IMR-90 (cell line): ENCODE measurements at regions not wholly inside any gene's neighbourhood (a gene's known extent, or its start where the extent isn't known, plus 50 kb on each side); places are given as distances from the start of the nearest gene placed in this dataset.
A peak's percentile ranks its signal among the peaks of the same experiment; 100 is the strongest.

ENCODE experiments used
- ATAC-seq: fragments of 200-7000 bp; cut with Tn5 transposase; 2 replicates; pipeline ENCODE4 v1.9.1; 2020; ENCODE audit warnings: low read depth, mild to moderate bottlenecking, moderate library complexity
- BruUV-seq: library from RNA; stranded (reverse); fragments of 400-500 nt; replicated peaks from 2 replicates; lab custom pipeline; 2021; lab: Mats Ljungman, UMichigan
- CTCF ChIA-PET: fragments of 300-600 bp; formaldehyde crosslinking; extraction: SDS; loops from one replicate; lab custom pipeline; 2021; ENCODE audit warnings: antibody characterized with exemption; lab: Yijun Ruan, JAX
- POLR2A ChIA-PET: fragments of 300-600 bp; sonication (Branson Sonifier 250); formaldehyde crosslinking; loops from one replicate; lab custom pipeline; 2022; ENCODE audit warnings: antibody characterized with exemption; ENCODE audit not compliant: unreplicated experiment; lab: Charles Lee
- DNase-seq: peaks from one replicate; pipeline ENCODE4 v3.0.0; 2013
- H2AFZ ChIP-seq: replicated peaks from 2 replicates; pipeline ENCODE3; 2013; ENCODE audit warnings: low read length, mild to moderate bottlenecking; ENCODE audit not compliant: poor library complexity
- H2AK5ac ChIP-seq: 2 replicates; pipeline ENCODE4 v1.6.1; 2013; ENCODE audit warnings: low read depth, low read length, inconsistent platforms
- H2AK9ac ChIP-seq: replicated peaks from 2 replicates; pipeline ENCODE3; 2013; ENCODE audit warnings: mild to moderate bottlenecking, low read depth, low read length, moderate library complexity; ENCODE audit not compliant: poor library complexity
- H2BK120ac ChIP-seq: 2 replicates; pipeline ENCODE4 v1.6.1; 2013; ENCODE audit warnings: low read depth, low read length, inconsistent platforms
- H2BK15ac ChIP-seq: 3 replicates; pipeline ENCODE4 v1.6.1; 2013; ENCODE audit warnings: low read depth, low read length, inconsistent platforms
- H2BK20ac ChIP-seq: 2 replicates; pipeline ENCODE4 v1.6.1; 2013; ENCODE audit warnings: low read depth, mild to moderate bottlenecking, inconsistent platforms, low read length, moderate library complexity
- H2BK5ac ChIP-seq: 2 replicates; pipeline ENCODE4 v1.6.1; 2013; ENCODE audit warnings: mild to moderate bottlenecking, low read depth, low read length, inconsistent platforms; ENCODE audit not compliant: poor library complexity, severe bottlenecking
- H3K14ac ChIP-seq: replicated peaks from 2 replicates; pipeline ENCODE4 v1.6.1; 2013; ENCODE audit warnings: low read depth, low read length, inconsistent platforms
- H3K18ac ChIP-seq: 2 replicates; pipeline ENCODE4 v1.6.1; 2013; ENCODE audit warnings: low read depth, low read length, control low read depth
- H3K23ac ChIP-seq: 2 replicates; pipeline ENCODE4 v1.6.1; 2013; ENCODE audit warnings: low read depth, low read length, inconsistent platforms
- H3K27ac ChIP-seq: 2 replicates; pipeline ENCODE4 v1.5.1; 2013; ENCODE audit warnings: mild to moderate bottlenecking, control low read depth, low read length; ENCODE audit not compliant: insufficient read depth
- H3K27me3 ChIP-seq: 2 replicates; pipeline ENCODE4 v1.6.1; 2013; ENCODE audit warnings: low read length; ENCODE audit not compliant: control insufficient read depth, insufficient read depth
- H3K36me3 ChIP-seq: 2 replicates; pipeline ENCODE4 v1.6.1; 2013; ENCODE audit warnings: low read length, mixed read lengths; ENCODE audit not compliant: control insufficient read depth, insufficient read depth
- H3K4ac ChIP-seq: 2 replicates; pipeline ENCODE4 v1.6.1; 2013; ENCODE audit warnings: low read depth, low read length, inconsistent platforms
- H3K4me1 ChIP-seq: 2 replicates; pipeline ENCODE4 v1.6.1; 2013; ENCODE audit warnings: low read length, mixed read lengths; ENCODE audit not compliant: control insufficient read depth, insufficient read depth
- H3K4me2 ChIP-seq: 2 replicates; pipeline ENCODE4 v1.6.1; 2013; ENCODE audit warnings: low read depth, mild to moderate bottlenecking, control low read depth, low read length, moderate library complexity
- H3K4me3 ChIP-seq: 2 replicates; pipeline ENCODE4 v1.5.1; 2013; ENCODE audit warnings: low read depth, mild to moderate bottlenecking, control low read depth, low read length, moderate library complexity; ENCODE audit not compliant: insufficient read depth
- H3K56ac ChIP-seq: 2 replicates; pipeline ENCODE4 v1.6.1; 2013; ENCODE audit warnings: low read length, inconsistent platforms; ENCODE audit not compliant: insufficient read depth; ENCODE audit errors: extremely low read depth
- H3K79me1 ChIP-seq, 2 experiments: 2 replicates each; pipeline ENCODE4 v1.6.1; 2013; ENCODE audit warnings: low read length in 2 of 2, inconsistent platforms in 1 of 2, low read depth in 1 of 2
- H3K9ac ChIP-seq: 2 replicates; pipeline ENCODE4 v1.6.1; 2013; ENCODE audit warnings: low read depth, low read length, control low read depth
- H3K9me1 ChIP-seq: 2 replicates; pipeline ENCODE4 v1.6.1; 2013; ENCODE audit warnings: low read length, inconsistent platforms; ENCODE audit not compliant: insufficient read depth
- H3K9me3 ChIP-seq: 2 replicates; pipeline ENCODE4 v1.6.1; 2013; ENCODE audit warnings: low read length; ENCODE audit not compliant: control insufficient read depth, insufficient read depth
- H4K20me1 ChIP-seq: 2 replicates; pipeline ENCODE4 v1.6.1; 2013; ENCODE audit warnings: low read length, inconsistent platforms; ENCODE audit not compliant: insufficient read depth
- H4K5ac ChIP-seq: 2 replicates; pipeline ENCODE4 v1.6.1; 2013; ENCODE audit warnings: mild to moderate bottlenecking, low read depth, low read length, control low read depth
- H4K8ac ChIP-seq, 2 experiments: 2 replicates each; pipeline ENCODE4 v1.6.1; 2013; ENCODE audit warnings: low read depth in 2 of 2, low read length in 2 of 2, control low read depth in 1 of 2, inconsistent platforms in 1 of 2
- H4K91ac ChIP-seq: 2 replicates; pipeline ENCODE4 v1.6.1; 2013; ENCODE audit warnings: low read depth, low read length, inconsistent platforms; ENCODE audit not compliant: insufficient read depth
- BHLHE40 ChIP-seq: fragments of 150-350 bp; IDR thresholded peaks from 2 replicates; pipeline ENCODE4 v1.6.1; 2016; ENCODE audit warnings: mild to moderate bottlenecking, low read depth, low read length
- CEBPB ChIP-seq: IDR thresholded peaks from 2 replicates; pipeline ENCODE4 v1.6.1; 2012; ENCODE audit warnings: low read depth, low read length, improper control_type of control experiment
- CHD1 ChIP-seq: IDR thresholded peaks from 2 replicates; pipeline ENCODE4 v1.6.1; 2012; ENCODE audit warnings: low read depth, low read length, improper control_type of control experiment
- FOS ChIP-seq: fragments of 150-350 bp; IDR thresholded peaks from 2 replicates; pipeline ENCODE4 v1.6.1; 2016; ENCODE audit warnings: low read depth, low read length
- MAFK ChIP-seq: IDR thresholded peaks from 2 replicates; pipeline ENCODE4 v1.6.1; 2012; ENCODE audit warnings: low read depth, low read length, improper control_type of control experiment
- MAZ ChIP-seq: IDR thresholded peaks from 2 replicates; pipeline ENCODE4 v1.6.1; 2012; ENCODE audit warnings: low read depth, mild to moderate bottlenecking, low read length, improper control_type of control experiment, moderate library complexity, borderline replicate concordance
- MXI1 ChIP-seq: IDR thresholded peaks from 2 replicates; pipeline ENCODE4 v1.6.1; 2012; ENCODE audit warnings: low read depth, mild to moderate bottlenecking, low read length, moderate library complexity, borderline replicate concordance
- NFE2L2 ChIP-seq: fragments of 150-350 bp; IDR thresholded peaks from 2 replicates; pipeline ENCODE4 v1.6.1; 2016; ENCODE audit warnings: low read depth, mild to moderate bottlenecking, low read length
- POLR2A ChIP-seq: IDR thresholded peaks from 2 replicates; pipeline ENCODE4 v1.6.1; 2012; ENCODE audit warnings: mild to moderate bottlenecking, low read depth, low read length
- RAD21 ChIP-seq: IDR thresholded peaks from 2 replicates; pipeline ENCODE4 v1.6.1; 2012; ENCODE audit warnings: low read length, improper control_type of control experiment
- RCOR1 ChIP-seq: IDR thresholded peaks from 2 replicates; pipeline ENCODE4 v1.6.1; 2012; ENCODE audit warnings: mild to moderate bottlenecking, low read length, improper control_type of control experiment; ENCODE audit not compliant: insufficient replicate concordance
- RFX5 ChIP-seq: IDR thresholded peaks from 2 replicates; pipeline ENCODE4 v1.8.0; 2012; ENCODE audit warnings: low read depth, mild to moderate bottlenecking, low read length, moderate library complexity
- SMC3 ChIP-seq: fragments of 150-350 bp; IDR thresholded peaks from 2 replicates; pipeline ENCODE4 v1.6.1; 2016; ENCODE audit warnings: low read depth, mild to moderate bottlenecking, antibody characterized with exemption, low read length, moderate library complexity
- USF2 ChIP-seq: fragments of 150-350 bp; IDR thresholded peaks from 2 replicates; pipeline ENCODE4 v1.6.1; 2017; ENCODE audit warnings: mild to moderate bottlenecking, antibody characterized with exemption, low read length, low read depth
- WGBS, 2 experiments: methylation state at CpG; one replicate each; pipeline versions ENCODE4 v1.1.5 to v1.1.7; 2013; ENCODE audit warnings: missing lambda C conversion rate in 2 of 2; ENCODE audit not compliant: insufficient read length in 1 of 2; ENCODE audit errors: extremely low coverage in 2 of 2; 5-methylcytosine and 5-hydroxymethylcytosine counted together
- dilution Hi-C: fragments of 300-500 bp; cut with HindIII; formaldehyde crosslinking; loops from one replicate; pipeline ENCODE4 v1.14.3; 2018; ENCODE audit warnings: low sequenced_read_pairs; ENCODE audit not compliant: unreplicated experiment
- in situ Hi-C: fragments of 300-500 bp; cut with MboI; formaldehyde crosslinking; loops from 3 replicates; pipeline ENCODE4 v1.14.3; 2019; ENCODE audit warnings: low sequenced_read_pairs, inconsistent platforms, mixed read lengths
- intact Hi-C: fragments of 100-400 bp; cut with micrococcal nuclease; formaldehyde crosslinking; loops from 2 replicates; pipeline ENCODE4 v1.10.0; 2022

DNA sequence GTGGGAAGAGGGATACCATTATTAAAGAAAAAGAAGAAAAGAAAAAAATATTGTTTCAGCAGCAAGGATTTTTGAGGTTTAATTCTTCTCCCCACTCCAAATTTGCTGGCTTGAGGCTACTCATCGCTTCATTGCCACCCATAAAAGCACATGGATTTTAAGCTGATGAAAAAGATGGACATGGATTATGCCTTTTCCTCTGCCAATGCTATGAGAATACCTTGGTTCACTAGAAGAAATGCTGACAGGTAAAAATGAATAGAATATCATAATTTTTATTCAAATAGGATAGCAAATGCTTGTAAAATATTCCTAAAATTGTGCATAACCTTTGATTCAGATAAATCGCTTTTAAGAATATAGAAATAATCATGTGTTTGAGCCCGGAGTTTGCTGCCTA is 289.7 kb upstream of the DPYD start:
- H2BK20ac ChIP-seq, result peak overlapping the region; percentile 99
- H3K14ac ChIP-seq, result peak overlapping the region; percentile 89
- intact Hi-C loops, result loop anchor here (5.0 kb wide), 1 partner anchor 257 kb away; no protein-coding TSS in a partner anchor
- peak overlapping the region; percentile 81 for H4K5ac ChIP-seq
- peak overlapping the region; percentile 99 for H2BK120ac ChIP-seq
- peak overlapping the region; percentile 96; the same call in 1 of the 2 replicates for H3K4me2 ChIP-seq
- H3K9ac ChIP-seq, result peak overlapping the region; percentile 82; the same call in 1 of the 2 replicates
- WGBS, 2 experiments, result no CpG with 5 or more reads among the region's 3 CpGs
- H4K20me1 ChIP-seq, result no peaks in the 10 kb centered on the region
- ChIA-PET POLR2A (no interaction called here), CTCF (interaction anchor here (0.7 to 1.4 kb wide), 3 partner anchors 258 to 1325 kb away, joined by 3 read pairs; no protein-coding TSS in a partner anchor)
- no peaks in the 10 kb centered on the region for H3K27me3 ChIP-seq
- peak overlapping the region; percentile 93 for H2BK5ac ChIP-seq
- peak overlapping the region; percentile 93 for H3K4ac ChIP-seq
- ATAC-seq (0 out of 2 replicates have a peak, but pooled peaks have one; percentile 18), DNase-seq (no peak)
- peak overlapping the region; percentile 94; the same call in 1 of the 2 replicates for H3K23ac ChIP-seq
- TF ChIP-seq CEBPB (no peak), MAFK (peak; percentile 25; the same call in 1 of the 2 replicates), MXI1 (no peak), RFX5 (no peak), NFE2L2 (no peak), SMC3 (no peak), FOS (no peak), CHD1 (no peak), MAZ (no peak), RCOR1 (no peak), USF2 (no peak), BHLHE40 (no peak), POLR2A (0 out of 2 replicates have a peak, but pooled peaks have one; percentile 5), RAD21 (no peak)
- H3K4me1 ChIP-seq, result peaks cover 3% of the 10 kb centered on the region; the same call in 1 of the 2 replicates
- peak overlapping the region; percentile 61 for H3K27ac ChIP-seq
- dilution Hi-C loops, result no loop called here
- H3K9me1 ChIP-seq, result peaks cover 5% of the 10 kb centered on the region; the same call in 1 of the 2 replicates
- H3K36me3 ChIP-seq, result no peaks in the 10 kb centered on the region
- BruUV-seq, result TSS peak; percentile 60
- peak overlapping the region; percentile 62 for H2AK5ac ChIP-seq
- peak overlapping the region; percentile 97 for H3K18ac ChIP-seq
- H4K8ac ChIP-seq, result peak overlapping the region; percentile 90 to 98
- peak overlapping the region; percentile 88 for H4K91ac ChIP-seq
- in situ Hi-C loops, result no loop called here
- peaks cover 5 to 6% of the 10 kb centered on the region in 2 experiments; a peak in 3 of 4 replicates for H3K79me1 ChIP-seq
- no peak overlapping the region for H2AK9ac ChIP-seq
- peak overlapping the region; percentile 66; the same call in 2 of the 3 replicates for H2BK15ac ChIP-seq
- H3K4me3 ChIP-seq, result no peak overlapping the region; the same call in 1 of the 2 replicates
- peak overlapping the region; percentile 98 for H3K56ac ChIP-seq
- H3K9me3 ChIP-seq, result no peaks in the 10 kb centered on the region
- H2AFZ ChIP-seq, result no peak overlapping the region
